Loucy (cell line): ENCODE measurements at regions not wholly inside any gene's neighbourhood (a gene's known extent, or its start where the extent isn't known, plus 50 kb on each side); places are given as distances from the start of the nearest gene placed in this dataset.

Experiments used
- H2AFZ ChIP-seq: fragments of 200-600 bp; sonication (generic); 2 replicates; pipeline ENCODE4 v1.6.0; 2016; ENCODE audit warnings: antibody characterized with exemption, mild to moderate bottlenecking, low read length, moderate library complexity
- H3F3A ChIP-seq: fragments of 200-600 bp; 2 replicates; pipeline ENCODE4 v1.6.0; 2016; ENCODE audit warnings: antibody characterized with exemption, low read depth, mild to moderate bottlenecking
- H3K27me3 ChIP-seq: fragments of 200-600 bp; sonication (generic); 2 replicates; pipeline ENCODE4 v1.6.1; 2014; ENCODE audit warnings: low read length, mild to moderate bottlenecking; ENCODE audit not compliant: insufficient read depth, poor library complexity, severe bottlenecking
- H3K36me3 ChIP-seq: fragments of 200-600 bp; sonication (generic); 2 replicates; pipeline ENCODE4 v1.6.1; 2016; ENCODE audit warnings: low read length; ENCODE audit not compliant: insufficient read depth
- H3K4me1 ChIP-seq: fragments of 200-600 bp; sonication (generic); 2 replicates; pipeline ENCODE4 v1.5.1; 2014; ENCODE audit warnings: low read length, mild to moderate bottlenecking; ENCODE audit not compliant: insufficient read depth, poor library complexity, severe bottlenecking
- H3K4me2 ChIP-seq: fragments of 200-600 bp; sonication (generic); 2 replicates; pipeline ENCODE4 v1.6.0; 2014; ENCODE audit warnings: antibody characterized with exemption, low read length, low read depth, mild to moderate bottlenecking; ENCODE audit not compliant: poor library complexity, severe bottlenecking
- H3K4me3 ChIP-seq: fragments of 200-600 bp; sonication (generic); 2 replicates; pipeline ENCODE4 v1.5.1; 2014; ENCODE audit warnings: low read length, mild to moderate bottlenecking, mixed read lengths; ENCODE audit not compliant: poor library complexity, severe bottlenecking
- H3K79me2 ChIP-seq: fragments of 200-600 bp; sonication (generic); 2 replicates; pipeline ENCODE4 v1.6.1; 2014; ENCODE audit warnings: low read length; ENCODE audit not compliant: insufficient read depth
- H3K9ac ChIP-seq: fragments of 200-600 bp; sonication (generic); 2 replicates; pipeline ENCODE4 v1.6.0; 2014; ENCODE audit warnings: mild to moderate bottlenecking, low read depth, low read length, moderate library complexity; ENCODE audit not compliant: poor library complexity, severe bottlenecking
- H3K9me2 ChIP-seq: fragments of 200-600 bp; sonication (generic); replicated peaks from 2 replicates; pipeline ENCODE4 v1.6.1; 2016; ENCODE audit warnings: low read depth, low read length, mixed read lengths
- H3K9me3 ChIP-seq: fragments of 200-600 bp; sonication (generic); 2 replicates; pipeline ENCODE4 v1.6.1; 2014; ENCODE audit warnings: mild to moderate bottlenecking, antibody characterized with exemption, low read length, low read depth; ENCODE audit not compliant: insufficient read depth
- H4K20me1 ChIP-seq: fragments of 200-600 bp; sonication (generic); 2 replicates; pipeline ENCODE4 v1.6.0; 2014; ENCODE audit warnings: antibody characterized with exemption, low read length, mild to moderate bottlenecking; ENCODE audit not compliant: insufficient read depth, poor library complexity, severe bottlenecking
- EZH2phosphoT487 ChIP-seq: fragments of 200-600 bp; IDR thresholded peaks from 2 replicates; pipeline ENCODE4 v1.6.1; 2018; ENCODE audit warnings: antibody characterized with exemption, mild to moderate bottlenecking, moderate library complexity, borderline replicate concordance
- TF ChIP-seq, protein P1 (sequence below): fragments of 200-600 bp; sonication (generic); conservative IDR thresholded peaks from 2 replicates; pipeline ENCODE4 v1.5.1; 2014; ENCODE audit warnings: mild to moderate bottlenecking, antibody characterized with exemption, low read length

DNA sequence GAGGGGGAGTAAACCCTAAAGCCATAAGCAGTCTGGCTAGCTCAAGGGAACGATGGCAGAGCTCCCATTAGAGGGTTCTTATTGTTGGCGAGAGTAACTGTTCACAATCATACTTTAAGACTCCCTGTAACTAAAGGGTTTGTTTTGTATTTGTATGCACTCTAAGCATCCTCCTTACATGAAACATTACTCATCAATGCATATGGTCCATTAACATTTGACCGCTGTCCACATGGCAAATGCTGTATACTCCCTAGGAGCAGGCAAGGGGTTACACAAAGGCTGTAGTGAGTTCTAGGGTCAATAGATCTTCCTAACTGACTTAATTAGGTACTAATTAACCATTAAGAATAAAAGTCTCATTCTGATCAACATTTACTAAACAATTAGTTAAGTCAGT, 95.3 kb upstream of the MRPS30 start:
- Histone ChIP-seq H3K9me3 (no peaks in the 10 kb centered on the region), H3F3A (no peaks in the 10 kb centered on the region), H2AFZ (no peak overlapping the region), H4K20me1 (no peaks in the 10 kb centered on the region), H3K4me3 (no peak overlapping the region), H3K9ac (no peak overlapping the region), H3K4me2 (no peak overlapping the region), H3K79me2 (no peaks in the 10 kb centered on the region), H3K9me2 (no peaks in the 10 kb centered on the region), H3K27me3 (no peaks in the 10 kb centered on the region), H3K36me3 (no peaks in the 10 kb centered on the region), H3K4me1 (no peaks in the 10 kb centered on the region)
- no peak for TF ChIP-seq EZH2phosphoT487

DNA sequence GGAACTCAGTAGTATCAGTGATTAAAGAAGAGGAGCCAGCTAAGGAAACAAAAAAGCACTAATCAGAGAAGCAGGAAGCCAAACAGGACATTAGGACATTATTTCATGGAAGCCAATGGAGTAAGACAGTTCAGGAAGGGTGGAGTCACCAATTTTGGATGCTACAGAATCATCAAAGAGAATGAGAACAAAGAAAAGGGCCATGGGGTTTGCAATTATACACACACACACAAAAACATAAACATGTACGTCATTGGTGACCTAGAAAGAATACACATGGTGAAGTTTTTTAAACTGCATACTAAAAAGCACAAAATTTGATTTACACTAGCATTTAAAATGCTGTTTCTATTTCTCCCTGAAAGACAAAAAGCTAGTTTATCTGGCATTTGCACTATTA, 96.8 kb upstream of the MRPS30 start:
- no peaks in the 10 kb centered on the region for H3K27me3 ChIP-seq

GRCh38 chr5:44708602-44709001, 100.1 kb upstream of the MRPS30 start:
- no peak overlapping the region for H2AFZ ChIP-seq

More for the DNA sequence above, 96.8 kb upstream of the MRPS30 start:
- Histone ChIP-seq H3K9me2 (no peaks in the 10 kb centered on the region), H3K36me3 (no peaks in the 10 kb centered on the region), H3K9me3 (no peaks in the 10 kb centered on the region), H2AFZ (no peak overlapping the region), H3K9ac (no peak overlapping the region), H3K4me1 (no peaks in the 10 kb centered on the region), H3K4me2 (no peak overlapping the region), H3K4me3 (no peak overlapping the region), H4K20me1 (no peaks in the 10 kb centered on the region), H3K79me2 (no peaks in the 10 kb centered on the region), H3F3A (no peaks in the 10 kb centered on the region)
- TF ChIP-seq, protein P1, sequence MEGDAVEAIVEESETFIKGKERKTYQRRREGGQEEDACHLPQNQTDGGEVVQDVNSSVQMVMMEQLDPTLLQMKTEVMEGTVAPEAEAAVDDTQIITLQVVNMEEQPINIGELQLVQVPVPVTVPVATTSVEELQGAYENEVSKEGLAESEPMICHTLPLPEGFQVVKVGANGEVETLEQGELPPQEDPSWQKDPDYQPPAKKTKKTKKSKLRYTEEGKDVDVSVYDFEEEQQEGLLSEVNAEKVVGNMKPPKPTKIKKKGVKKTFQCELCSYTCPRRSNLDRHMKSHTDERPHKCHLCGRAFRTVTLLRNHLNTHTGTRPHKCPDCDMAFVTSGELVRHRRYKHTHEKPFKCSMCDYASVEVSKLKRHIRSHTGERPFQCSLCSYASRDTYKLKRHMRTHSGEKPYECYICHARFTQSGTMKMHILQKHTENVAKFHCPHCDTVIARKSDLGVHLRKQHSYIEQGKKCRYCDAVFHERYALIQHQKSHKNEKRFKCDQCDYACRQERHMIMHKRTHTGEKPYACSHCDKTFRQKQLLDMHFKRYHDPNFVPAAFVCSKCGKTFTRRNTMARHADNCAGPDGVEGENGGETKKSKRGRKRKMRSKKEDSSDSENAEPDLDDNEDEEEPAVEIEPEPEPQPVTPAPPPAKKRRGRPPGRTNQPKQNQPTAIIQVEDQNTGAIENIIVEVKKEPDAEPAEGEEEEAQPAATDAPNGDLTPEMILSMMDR: no peak
- TF ChIP-seq EZH2phosphoT487: no peak

GRCh38 chr5:44707721-44708120, 101.0 kb upstream of the MRPS30 start:
- H3F3A ChIP-seq: no peaks in the 10 kb centered on the region
- H3K9me2 ChIP-seq: no peaks in the 10 kb centered on the region

More at GRCh38 chr5:44708602-44709001, 100.1 kb upstream of the MRPS30 start:
- Histone ChIP-seq H3K4me1 (no peaks in the 10 kb centered on the region), H3K4me3 (no peak overlapping the region), H3K9ac (no peak overlapping the region), H3F3A (no peaks in the 10 kb centered on the region), H3K4me2 (no peak overlapping the region), H4K20me1 (no peaks in the 10 kb centered on the region), H3K36me3 (no peaks in the 10 kb centered on the region), H3K9me2 (no peaks in the 10 kb centered on the region), H3K9me3 (no peaks in the 10 kb centered on the region), H3K79me2 (no peaks in the 10 kb centered on the region), H3K27me3 (no peaks in the 10 kb centered on the region)
- TF ChIP-seq EZH2phosphoT487: no peak
- TF ChIP-seq, protein P1: no peak

More at GRCh38 chr5:44707721-44708120, 101.0 kb upstream of the MRPS30 start:
- no peak overlapping the region for H3K4me2 ChIP-seq
- no peak overlapping the region for H2AFZ ChIP-seq
- H3K36me3 ChIP-seq: no peaks in the 10 kb centered on the region
- H3K9ac ChIP-seq: no peak overlapping the region
- TF ChIP-seq, protein P1: no peak
- no peak for TF ChIP-seq EZH2phosphoT487
- no peaks in the 10 kb centered on the region for H3K9me3 ChIP-seq
- no peaks in the 10 kb centered on the region for H4K20me1 ChIP-seq
- no peak overlapping the region for H3K4me3 ChIP-seq
- no peaks in the 10 kb centered on the region for H3K27me3 ChIP-seq
- H3K4me1 ChIP-seq: no peaks in the 10 kb centered on the region
- no peaks in the 10 kb centered on the region for H3K79me2 ChIP-seq
